Gastroesophageal sphincter (tissue), 4 donors: ENCODE measurements at regions not wholly inside any gene's neighbourhood (a gene's known extent, or its start where the extent isn't known, plus 50 kb on each side); places are given as distances from the start of the nearest gene placed in this dataset.
"Not testable (repeated sequence)": the region's sequence is repeated elsewhere in the genome, so short reads cannot be mapped to it uniquely, and the experiment has no call there.

ENCODE experiments used
- ATAC-seq: fragments of 150-250 bp; one replicate; pipeline ENCODE4 v1.9.1; 2016; ENCODE audit warnings: mild to moderate bottlenecking, moderate library complexity
- H3K27ac ChIP-seq, 4 donors: fragments of 200-600 bp; sonication (generic) in 3 of 4; 1 replicate in 3 of 4; 2 replicates in 1 of 4; pipeline ENCODE4 v1.5.1; 2016 to 2019
- H3K27me3 ChIP-seq: fragments of 200-600 bp; sonication (generic); one replicate; pipeline ENCODE4 v1.5.1; 2019
- H3K36me3 ChIP-seq, 2 donors: fragments of 200-600 bp; sonication (generic); one replicate each; pipeline ENCODE4 v1.5.1; 2019; ENCODE audit warnings: control low read depth in 1 of 2
- H3K4me1 ChIP-seq, 3 donors: fragments of 200-600 bp; sonication (generic); 1 replicate in 2 of 3; 2 replicates in 1 of 3; pipeline ENCODE4 v1.5.1; 2016 to 2019; ENCODE audit warnings: control low read depth in 2 of 3
- H3K4me3 ChIP-seq, 2 donors: fragments of 200-600 bp; sonication (generic); one replicate each; pipeline ENCODE4 v1.5.1; 2019; ENCODE audit warnings: mild to moderate bottlenecking in 1 of 2, moderate library complexity in 1 of 2
- H3K9me3 ChIP-seq, 3 donors: fragments of 200-600 bp; sonication (generic); one replicate each; pipeline ENCODE4 v1.5.1; 2017 to 2019; ENCODE audit warnings: control low read depth in 2 of 3
- CTCF ChIP-seq, 4 experiments: fragments of 200-600 bp in 2 of 4; fragments of 450-650 bp in 2 of 4; sonication (generic) in 1 of 4; IDR thresholded peaks; one replicate each; pipeline ENCODE4 v1.5.1; 2017 to 2019; ENCODE audit warnings: antibody characterized with exemption in 4 of 4, mild to moderate bottlenecking in 2 of 4, moderate library complexity in 2 of 4
- EP300 ChIP-seq: sonication (generic); formaldehyde crosslinking; IDR thresholded peaks from one replicate; pipeline ENCODE4 v1.6.1; 2017; ENCODE audit warnings: antibody characterized with exemption, mild to moderate bottlenecking
- POLR2A ChIP-seq, 2 donors: fragments of 450-650 bp; IDR thresholded peaks; one replicate each; pipeline ENCODE4 v1.6.1; 2017; ENCODE audit warnings: antibody characterized with exemption in 2 of 2, mild to moderate bottlenecking in 2 of 2, moderate library complexity in 1 of 2
- POLR2AphosphoS5 ChIP-seq: sonication (generic); formaldehyde crosslinking; IDR thresholded peaks from one replicate; pipeline ENCODE4 v1.6.1; 2017; ENCODE audit warnings: antibody characterized with exemption
- WGBS, 2 donors: methylation state at CpG; one replicate each; pipeline ENCODE4 v1.1.5; 2018; ENCODE audit warnings: low coverage in 1 of 2; 5-methylcytosine and 5-hydroxymethylcytosine counted together

GRCh38 chr5:56759521-56760216 is 55.7 kb upstream of the MAP3K1 start:
- Histone ChIP-seq H3K9me3 (no peaks in the 10 kb centered on the region), H3K4me3 (no peak overlapping the region), H3K27me3 (no peaks in the 10 kb centered on the region), H3K36me3 (no peaks in the 10 kb centered on the region), H3K27ac (no peak overlapping the region), H3K4me1 (no peaks in the 10 kb centered on the region)
- WGBS, 2 donors, result 58 to 66% methylated on average over 4 of the region's 4 CpGs
- TF ChIP-seq CTCF (IDR thresholded peaks at IDR 0.05) (no peak), EP300 (no peak), POLR2A (IDR thresholded peaks at IDR 0.05) (no peak), POLR2AphosphoS5 (no peak)
- ATAC-seq, result no peak

GRCh38 chr5:56757077-56757476 is 58.3 kb upstream of the MAP3K1 start:
- Histone ChIP-seq H3K27ac (no peak overlapping the region), H3K4me3 (no peak overlapping the region), H3K4me1 (no peaks in the 10 kb centered on the region), H3K9me3 (peaks cover 0 to 6% (median 0%) of the 10 kb centered on the region in 3 donors), H3K36me3 (no peaks in the 10 kb centered on the region), H3K27me3 (no peaks in the 10 kb centered on the region)
- TF ChIP-seq EP300, result no peak
- no peak for TF ChIP-seq CTCF (IDR thresholded peaks at IDR 0.05)
- no peak for TF ChIP-seq POLR2A (IDR thresholded peaks at IDR 0.05)
- 69 to 80% methylated on average over 1 to 2 of the region's 5 CpGs for WGBS, 2 donors
- ATAC-seq, result no peak

GRCh38 chr5:56755036-56755555 is 60.3 kb upstream of the MAP3K1 start:
- no peaks in the 10 kb centered on the region for H3K27me3 ChIP-seq
- TF ChIP-seq POLR2A (IDR thresholded peaks at IDR 0.05) (no peak), EP300 (no peak), POLR2AphosphoS5 (no peak), CTCF (IDR thresholded peaks at IDR 0.05) (no peak)
- ATAC-seq, result no peak
- peaks cover 0 to 9% (median 0%) of the 10 kb centered on the region in 3 donors for H3K9me3 ChIP-seq
- no peak overlapping the region for H3K27ac ChIP-seq
- 82 to 84% methylated on average over 3 of the region's 3 CpGs for WGBS, 2 donors
- no peaks in the 10 kb centered on the region for H3K36me3 ChIP-seq
- H3K4me3 ChIP-seq, result no peak overlapping the region
- H3K4me1 ChIP-seq, result no peaks in the 10 kb centered on the region

GRCh38 chr5:56753588-56753987 is 61.8 kb upstream of the MAP3K1 start:
- H3K27me3 ChIP-seq, ATAC-seq, H3K4me1 ChIP-seq, H3K9me3 ChIP-seq, H3K4me3 ChIP-seq, H3K36me3 ChIP-seq, H3K27ac ChIP-seq: not testable (repeated sequence)
- WGBS, 2 donors, result 80 to 98% methylated on average over 1 to 5 of the region's 5 CpGs

GRCh38 chr5:56751572-56752313 is 63.6 kb upstream of the MAP3K1 start:
- 37 to 59% methylated on average over 2 of the region's 2 CpGs for WGBS, 2 donors
- Histone ChIP-seq H3K4me1 (no peaks in the 10 kb centered on the region), H3K9me3 (peaks cover 0 to 9% (median 0%) of the 10 kb centered on the region in 3 donors), H3K36me3 (no peaks in the 10 kb centered on the region), H3K4me3 (no peak overlapping the region), H3K27me3 (no peaks in the 10 kb centered on the region), H3K27ac (no peak overlapping the region)
- TF ChIP-seq POLR2AphosphoS5 (no peak), EP300 (no peak), CTCF (IDR thresholded peaks at IDR 0.05) (no peak), POLR2A (IDR thresholded peaks at IDR 0.05) (no peak)
- ATAC-seq, result no peak
